K562 (cell line): ENCODE measurements at regions not wholly inside any gene's neighbourhood (a gene's known extent, or its start where the extent isn't known, plus 50 kb on each side); places are given as distances from the start of the nearest gene placed in this dataset.

Source experiments
- ATAC-seq: fragments of 200-7000 bp; cut with Tn5 transposase; 3 replicates; pipeline ENCODE4 v1.9.1; 2020; ENCODE audit warnings: moderate library complexity
- BruUV-seq: library from RNA; stranded (reverse); fragments of 400-500 nt; replicated peaks from 2 replicates; lab custom pipeline; 2021; lab: Mats Ljungman, UMichigan
- CTCF ChIA-PET: fragments of 300-600 bp; formaldehyde crosslinking; extraction: SDS; loops from one replicate; lab custom pipeline; 2021; ENCODE audit warnings: low intra/inter-chr PET ratio; lab: Yijun Ruan, JAX
- POLR2A ChIA-PET: fragments of 300-600, 350-650 bp; sonication (Branson Sonifier 250); formaldehyde crosslinking; extraction: SDS; loops from one replicate; lab custom pipeline; 2021; ENCODE audit warnings: antibody characterized with exemption, inconsistent platforms; lab: Yijun Ruan, JAX
- DNase-seq, 4 experiments: peaks; one replicate each; pipeline versions ENCODE4 v3.0.0 to v3.0.0-alpha.2; 2011 to 2018; ENCODE audit warnings: low spot score in 3 of 4, mixed read lengths in 3 of 4; ENCODE audit errors: extremely low read depth in 1 of 4
- FAIRE-seq: peaks from 2 replicates; lab custom pipeline; 2011; peaks lifted over from hg19 to GRCh38; lab: Jason Lieb, UNC
- H2AFZ ChIP-seq: 2 replicates; pipeline ENCODE4 v1.6.0; 2011; ENCODE audit warnings: low read depth, low read length, control low read depth, inconsistent platforms
- H3K27ac ChIP-seq: fragments of 200-600 bp; 3 replicates; pipeline ENCODE4 v1.8.0; 2011; ENCODE audit warnings: low read depth, mild to moderate bottlenecking, control low read depth, inconsistent platforms, low read length, moderate library complexity, mixed read lengths; ENCODE audit errors: extremely low read depth
- H3K27me3 ChIP-seq, 2 experiments: fragments of 300-600 bp in 1 of 2; 2 replicates in 1 of 2; 3 replicates in 1 of 2; pipeline versions ENCODE4 v1.6.0 to v1.8.0; 2011; ENCODE audit warnings: inconsistent platforms in 2 of 2, low read length in 2 of 2, mild to moderate bottlenecking in 1 of 2, mixed read lengths in 1 of 2, moderate library complexity in 1 of 2; ENCODE audit not compliant: control insufficient read depth in 2 of 2, insufficient read depth in 2 of 2
- H3K36me3 ChIP-seq: fragments of 300-600 bp; 3 replicates; pipeline ENCODE4 v1.8.0; 2011; ENCODE audit warnings: mild to moderate bottlenecking, low read length, inconsistent platforms; ENCODE audit not compliant: control insufficient read depth, insufficient read depth
- H3K4me1 ChIP-seq, 2 experiments: fragments of 200-600 bp in 1 of 2; replicated peaks in 1 of 2; 2 replicates in 1 of 2; 3 replicates in 1 of 2; pipeline versions ENCODE4 v1.5.1 to v1.8.0; 2011; ENCODE audit warnings: inconsistent platforms in 2 of 2, low read length in 2 of 2, mild to moderate bottlenecking in 1 of 2, mixed read lengths in 1 of 2, moderate library complexity in 1 of 2; ENCODE audit not compliant: control insufficient read depth in 2 of 2, insufficient read depth in 2 of 2
- H3K4me2 ChIP-seq: 2 replicates; pipeline ENCODE4 v1.6.1; 2011; ENCODE audit warnings: low read length, control low read depth, inconsistent platforms, mixed read lengths; ENCODE audit not compliant: insufficient read depth
- H3K4me3 ChIP-seq: fragments of 200-600 bp; sonication (generic), shearing (Covaris generic); 2 replicates; pipeline ENCODE4 v1.5.1; 2016; ENCODE audit warnings: control low read depth, inconsistent platforms
- H3K79me2 ChIP-seq: fragments of 200-600 bp; 3 replicates; pipeline ENCODE4 v1.8.0; 2011; ENCODE audit warnings: low read length, inconsistent platforms; ENCODE audit not compliant: control insufficient read depth, insufficient read depth
- H3K9ac ChIP-seq, 2 experiments: 2 replicates each; pipeline versions ENCODE4 v1.6.0 to v1.6.1; 2011; ENCODE audit warnings: low read depth in 2 of 2, low read length in 2 of 2, control low read depth in 1 of 2, inconsistent platforms in 1 of 2, mild to moderate bottlenecking in 1 of 2, mixed read lengths in 1 of 2; ENCODE audit not compliant: insufficient read depth in 1 of 2
- H3K9me1 ChIP-seq: one replicate; pipeline ENCODE4 v1.6.0; 2011; ENCODE audit warnings: inconsistent platforms, mild to moderate bottlenecking, low read length, moderate library complexity; ENCODE audit not compliant: control insufficient read depth, insufficient read depth
- H3K9me3 ChIP-seq: replicated peaks from 2 replicates; pipeline ENCODE4 v1.5.1; 2011; ENCODE audit warnings: low read depth, low read length, inconsistent platforms; ENCODE audit not compliant: control insufficient read depth, insufficient read depth
- H4K20me1 ChIP-seq: replicated peaks from 2 replicates; pipeline ENCODE4 v1.6.1; 2011; ENCODE audit warnings: low read length, inconsistent platforms, mixed read lengths; ENCODE audit not compliant: control insufficient read depth, insufficient read depth
- BMI1 ChIP-seq: fragments of 150-350 bp; IDR thresholded peaks from 2 replicates; pipeline ENCODE4 v1.6.1; 2014; ENCODE audit warnings: low read length
- CTBP1 ChIP-seq: fragments of 450-650 bp; IDR thresholded peaks from 2 replicates; pipeline ENCODE4 v1.6.1; 2016; ENCODE audit warnings: borderline replicate concordance
- ETV1 ChIP-seq: fragments of 450-650 bp; conservative IDR thresholded peaks from 2 replicates; pipeline ENCODE4 v1.6.1; 2016; ENCODE audit warnings: missing genetic modification characterization, control low read depth, low read depth, missing compliant biosample characterization
- HDAC1 ChIP-seq, 2 experiments: fragments of 450-650 bp; IDR thresholded peaks; 2 replicates each; pipeline ENCODE4 v1.6.1; 2016 to 2017; ENCODE audit warnings: inconsistent platforms in 1 of 2, mild to moderate bottlenecking in 1 of 2, moderate library complexity in 1 of 2
- MAFK ChIP-seq: IDR thresholded peaks from 2 replicates; pipeline ENCODE4 v1.6.1; 2011; ENCODE audit warnings: low read length, improper control_type of control experiment
- MEIS2 ChIP-seq: fragments of 450-650 bp; IDR thresholded peaks from 2 replicates; pipeline ENCODE4 v1.6.1; 2014; ENCODE audit warnings: mild to moderate bottlenecking; ENCODE audit not compliant: partially characterized antibody
- SOX6 ChIP-seq: fragments of 450-650 bp; IDR thresholded peaks from 2 replicates; pipeline ENCODE4 v1.6.1; 2014; ENCODE audit warnings: mild to moderate bottlenecking
- WHSC1 ChIP-seq: IDR thresholded peaks from one replicate; pipeline ENCODE4 v1.6.1; 2012; ENCODE audit warnings: low read length, control low read depth, inconsistent platforms
- ZNF175 ChIP-seq: fragments of 200-800 bp; sonication (Bioruptor generic); IDR thresholded peaks from 2 replicates; pipeline ENCODE4 v1.6.1; 2016; ENCODE audit warnings: low read depth, mild to moderate bottlenecking, missing genetic modification characterization, missing compliant biosample characterization
- ZNF586 ChIP-seq: fragments of 450-650 bp; formaldehyde crosslinking; conservative IDR thresholded peaks from 2 replicates; pipeline ENCODE4 v1.4.0; 2020; ENCODE audit warnings: mild to moderate bottlenecking, moderate library complexity
- WGBS: fragments of 100-300 bp; shearing (Covaris generic); methylation state at CpG from one replicate; pipeline ENCODE4 v1.1.6; 2016; ENCODE audit warnings: low coverage, mixed read lengths; ENCODE audit not compliant: insufficient coverage; ENCODE audit errors: missing lambda C conversion rate; 5-methylcytosine and 5-hydroxymethylcytosine counted together
- in situ Hi-C: fragments of 300-500 bp; cut with MboI; formaldehyde crosslinking; loops from 4 replicates; pipeline ENCODE4 v1.15.0; 2018; ENCODE audit warnings: inconsistent platforms, mixed read lengths
- intact Hi-C: fragments of 100-400 bp; cut with micrococcal nuclease; formaldehyde crosslinking; loops from 2 replicates; pipeline ENCODE4 v1.14.2; 2022
- TF ChIP-seq, protein P1 (sequence below): sonication (generic); formaldehyde crosslinking; IDR thresholded peaks from 2 replicates; pipeline ENCODE4 v1.8.0; 2023; ENCODE audit warnings: missing genetic modification reagents, mild to moderate bottlenecking, borderline replicate concordance
- TF ChIP-seq, protein P2 (sequence below): sonication (generic); formaldehyde crosslinking; IDR thresholded peaks from 2 replicates; pipeline ENCODE4 v1.8.1; 2022; ENCODE audit warnings: missing genetic modification reagents
- TF ChIP-seq, protein P3 (sequence below), 2 experiments: fragments of 450-650 bp in 1 of 2; sonication (generic) in 1 of 2; formaldehyde crosslinking; conservative IDR thresholded peaks; 2 replicates each; pipeline versions ENCODE4 v1.4.0 to v1.8.1; 2020 to 2022; ENCODE audit warnings: mild to moderate bottlenecking in 1 of 2, missing genetic modification reagents in 1 of 2

DNA sequence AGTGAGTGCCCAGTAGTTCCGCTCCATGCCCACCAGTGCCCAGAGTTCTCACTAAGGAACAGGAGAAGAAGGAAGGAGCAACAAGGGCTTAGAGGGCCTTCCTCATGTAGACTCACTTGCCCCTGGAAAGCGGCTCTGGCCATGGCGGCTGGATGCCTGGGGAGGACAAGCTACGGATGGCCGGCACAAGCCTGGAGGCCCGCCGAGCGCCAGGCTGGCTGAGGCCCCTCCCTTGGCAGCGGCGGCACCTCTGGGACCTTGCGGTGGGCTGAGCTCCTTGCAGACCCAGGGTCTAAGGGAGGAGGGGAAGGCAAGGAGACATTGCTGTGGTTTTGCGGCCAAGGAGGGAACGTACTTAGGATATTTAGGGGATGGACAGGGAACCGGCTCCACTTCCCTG is 160.1 kb downstream of the SALL1 start:
- H3K27ac ChIP-seq = no peak overlapping the region
- TF ChIP-seq, protein P1, sequence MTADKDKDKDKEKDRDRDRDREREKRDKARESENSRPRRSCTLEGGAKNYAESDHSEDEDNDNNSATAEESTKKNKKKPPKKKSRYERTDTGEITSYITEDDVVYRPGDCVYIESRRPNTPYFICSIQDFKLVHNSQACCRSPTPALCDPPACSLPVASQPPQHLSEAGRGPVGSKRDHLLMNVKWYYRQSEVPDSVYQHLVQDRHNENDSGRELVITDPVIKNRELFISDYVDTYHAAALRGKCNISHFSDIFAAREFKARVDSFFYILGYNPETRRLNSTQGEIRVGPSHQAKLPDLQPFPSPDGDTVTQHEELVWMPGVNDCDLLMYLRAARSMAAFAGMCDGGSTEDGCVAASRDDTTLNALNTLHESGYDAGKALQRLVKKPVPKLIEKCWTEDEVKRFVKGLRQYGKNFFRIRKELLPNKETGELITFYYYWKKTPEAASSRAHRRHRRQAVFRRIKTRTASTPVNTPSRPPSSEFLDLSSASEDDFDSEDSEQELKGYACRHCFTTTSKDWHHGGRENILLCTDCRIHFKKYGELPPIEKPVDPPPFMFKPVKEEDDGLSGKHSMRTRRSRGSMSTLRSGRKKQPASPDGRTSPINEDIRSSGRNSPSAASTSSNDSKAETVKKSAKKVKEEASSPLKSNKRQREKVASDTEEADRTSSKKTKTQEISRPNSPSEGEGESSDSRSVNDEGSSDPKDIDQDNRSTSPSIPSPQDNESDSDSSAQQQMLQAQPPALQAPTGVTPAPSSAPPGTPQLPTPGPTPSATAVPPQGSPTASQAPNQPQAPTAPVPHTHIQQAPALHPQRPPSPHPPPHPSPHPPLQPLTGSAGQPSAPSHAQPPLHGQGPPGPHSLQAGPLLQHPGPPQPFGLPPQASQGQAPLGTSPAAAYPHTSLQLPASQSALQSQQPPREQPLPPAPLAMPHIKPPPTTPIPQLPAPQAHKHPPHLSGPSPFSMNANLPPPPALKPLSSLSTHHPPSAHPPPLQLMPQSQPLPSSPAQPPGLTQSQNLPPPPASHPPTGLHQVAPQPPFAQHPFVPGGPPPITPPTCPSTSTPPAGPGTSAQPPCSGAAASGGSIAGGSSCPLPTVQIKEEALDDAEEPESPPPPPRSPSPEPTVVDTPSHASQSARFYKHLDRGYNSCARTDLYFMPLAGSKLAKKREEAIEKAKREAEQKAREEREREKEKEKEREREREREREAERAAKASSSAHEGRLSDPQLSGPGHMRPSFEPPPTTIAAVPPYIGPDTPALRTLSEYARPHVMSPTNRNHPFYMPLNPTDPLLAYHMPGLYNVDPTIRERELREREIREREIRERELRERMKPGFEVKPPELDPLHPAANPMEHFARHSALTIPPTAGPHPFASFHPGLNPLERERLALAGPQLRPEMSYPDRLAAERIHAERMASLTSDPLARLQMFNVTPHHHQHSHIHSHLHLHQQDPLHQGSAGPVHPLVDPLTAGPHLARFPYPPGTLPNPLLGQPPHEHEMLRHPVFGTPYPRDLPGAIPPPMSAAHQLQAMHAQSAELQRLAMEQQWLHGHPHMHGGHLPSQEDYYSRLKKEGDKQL (CRISPR knock-in tag) = no peak
- TF ChIP-seq CTBP1 = no peak
- TF ChIP-seq ZNF586 (CRISPR knock-in tag) = no peak
- TF ChIP-seq ZNF175 (CRISPR knock-in tag) = no peak
- TF ChIP-seq SOX6 = no peak
- TF ChIP-seq HDAC1 (IDR thresholded peaks at IDR 0.05) = no peak
- TF ChIP-seq WHSC1 = no peak
- no peak for TF ChIP-seq MEIS2
- TF ChIP-seq, protein P2, sequence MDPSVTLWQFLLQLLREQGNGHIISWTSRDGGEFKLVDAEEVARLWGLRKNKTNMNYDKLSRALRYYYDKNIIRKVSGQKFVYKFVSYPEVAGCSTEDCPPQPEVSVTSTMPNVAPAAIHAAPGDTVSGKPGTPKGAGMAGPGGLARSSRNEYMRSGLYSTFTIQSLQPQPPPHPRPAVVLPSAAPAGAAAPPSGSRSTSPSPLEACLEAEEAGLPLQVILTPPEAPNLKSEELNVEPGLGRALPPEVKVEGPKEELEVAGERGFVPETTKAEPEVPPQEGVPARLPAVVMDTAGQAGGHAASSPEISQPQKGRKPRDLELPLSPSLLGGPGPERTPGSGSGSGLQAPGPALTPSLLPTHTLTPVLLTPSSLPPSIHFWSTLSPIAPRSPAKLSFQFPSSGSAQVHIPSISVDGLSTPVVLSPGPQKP (CRISPR knock-in tag) = no peak
- TF ChIP-seq, protein P3, sequence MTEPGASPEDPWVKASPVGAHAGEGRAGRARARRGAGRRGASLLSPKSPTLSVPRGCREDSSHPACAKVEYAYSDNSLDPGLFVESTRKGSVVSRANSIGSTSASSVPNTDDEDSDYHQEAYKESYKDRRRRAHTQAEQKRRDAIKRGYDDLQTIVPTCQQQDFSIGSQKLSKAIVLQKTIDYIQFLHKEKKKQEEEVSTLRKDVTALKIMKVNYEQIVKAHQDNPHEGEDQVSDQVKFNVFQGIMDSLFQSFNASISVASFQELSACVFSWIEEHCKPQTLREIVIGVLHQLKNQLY (CRISPR knock-in tag; conservative IDR thresholded peaks at IDR 0.05) = no peak
- TF ChIP-seq BMI1 = no peak
- no peak for TF ChIP-seq ETV1 (tag)
- TF ChIP-seq MAFK = no peak
- ChIA-PET POLR2A (interaction anchor here (1.0 kb wide), 1 partner anchor 59 kb away, joined by 3 read pairs; no protein-coding TSS in a partner anchor), CTCF (no interaction called here)
- H2AFZ ChIP-seq = no peak overlapping the region
- DNase-seq (no peak), FAIRE-seq (no peak), ATAC-seq (no peak)
- H3K4me3 ChIP-seq = no peak overlapping the region
- H3K9me3 ChIP-seq = no peaks in the 10 kb centered on the region
- no peaks in the 10 kb centered on the region for H4K20me1 ChIP-seq
- no peaks in the 10 kb centered on the region for H3K9me1 ChIP-seq
- intact Hi-C loops = no loop called here
- H3K4me1 ChIP-seq = no peaks in the 10 kb centered on the region
- H3K36me3 ChIP-seq = no peaks in the 10 kb centered on the region
- no peaks in the 10 kb centered on the region for H3K79me2 ChIP-seq
- in situ Hi-C loops = no loop called here
- H3K27me3 ChIP-seq = peaks cover 0 to 19% of the 10 kb centered on the region in 2 experiments; a peak in 3 of 5 replicates
- H3K4me2 ChIP-seq = no peak overlapping the region
- WGBS = under 1% methylated on average over 13 of the region's 14 CpGs
- BruUV-seq = no TSS peak
- no peak overlapping the region for H3K9ac ChIP-seq
